CD4-positive, CD25-positive, alpha-beta regulatory T cell (primary cell): ENCODE measurements at regions not wholly inside any gene's neighbourhood (a gene's known extent, or its start where the extent isn't known, plus 50 kb on each side); places are given as distances from the start of the nearest gene placed in this dataset.
"Not testable (repeated sequence)": the region's sequence is repeated elsewhere in the genome, so short reads cannot be mapped to it uniquely, and the experiment has no call there.

Experiments
- ATAC-seq, 2 donors: fragments of 150-1000 bp; cut with Tn5 transposase; one replicate each; pipeline ENCODE4 v1.10.0; 2021; ENCODE audit warnings: low read depth in 2 of 2, moderate number of reproducible peaks in 2 of 2, moderate library complexity in 1 of 2
- DNase-seq, 3 donors: peaks; one replicate each; pipeline versions ENCODE4 v3.0.0 to v3.0.0-alpha.2; 2012 to 2022; ENCODE audit warnings: mixed read lengths in 1 of 3
- H3K27ac ChIP-seq: one replicate; pipeline ENCODE4 v1.7.0; 2013; ENCODE audit warnings: mild to moderate bottlenecking, low read length; ENCODE audit not compliant: insufficient read depth, poor library complexity, severe bottlenecking
- H3K27me3 ChIP-seq: one replicate; pipeline ENCODE4 v1.7.0; 2013; ENCODE audit warnings: low read length; ENCODE audit not compliant: control insufficient read depth, insufficient read depth
- H3K36me3 ChIP-seq: one replicate; pipeline ENCODE4 v1.7.0; 2013; ENCODE audit warnings: mild to moderate bottlenecking, low read length, moderate library complexity; ENCODE audit not compliant: control insufficient read depth, insufficient read depth
- H3K4me1 ChIP-seq: 2 replicates; pipeline ENCODE4 v1.7.0; 2013; ENCODE audit warnings: mild to moderate bottlenecking, low read length; ENCODE audit not compliant: insufficient read depth, control insufficient read depth, poor library complexity, severe bottlenecking
- H3K4me3 ChIP-seq: one replicate; pipeline ENCODE4 v1.7.0; 2013; ENCODE audit warnings: low read depth, mild to moderate bottlenecking, low read length, moderate library complexity
- H3K9me3 ChIP-seq, 2 experiments: 1 replicate in 1 of 2; 2 replicates in 1 of 2; pipeline ENCODE4 v1.7.0; 2013; ENCODE audit warnings: low read length in 2 of 2, mild to moderate bottlenecking in 1 of 2, moderate library complexity in 1 of 2; ENCODE audit not compliant: control insufficient read depth in 2 of 2
- H3K27ac Mint-ChIP-seq, 3 donors: one replicate each; pipeline ENCODE4 v1.8.0; 2020 to 2022; ENCODE audit warnings: mild to moderate bottlenecking in 3 of 3, mixed read lengths in 3 of 3, moderate library complexity in 2 of 3
- H3K27me3 Mint-ChIP-seq: one replicate; pipeline ENCODE4 v1.8.0; 2022; ENCODE audit warnings: mild to moderate bottlenecking, mixed read lengths
- H3K36me3 Mint-ChIP-seq: one replicate; pipeline ENCODE4 v1.8.0; 2020; ENCODE audit warnings: mixed read lengths
- H3K4me1 Mint-ChIP-seq, 4 donors: one replicate each; pipeline ENCODE4 v1.8.0; 2020 to 2022; ENCODE audit warnings: mixed read lengths in 4 of 4, mild to moderate bottlenecking in 1 of 4
- H3K4me3 Mint-ChIP-seq, 4 donors: one replicate each; pipeline ENCODE4 v1.8.0; 2020 to 2022; ENCODE audit warnings: mild to moderate bottlenecking in 4 of 4, mixed read lengths in 4 of 4, moderate library complexity in 3 of 4
- H3K9me3 Mint-ChIP-seq, 7 donors: one replicate each; pipeline ENCODE4 v1.8.0; 2020 to 2022; ENCODE audit warnings: mixed read lengths in 7 of 7, mild to moderate bottlenecking in 3 of 7, moderate library complexity in 2 of 7

DNA sequence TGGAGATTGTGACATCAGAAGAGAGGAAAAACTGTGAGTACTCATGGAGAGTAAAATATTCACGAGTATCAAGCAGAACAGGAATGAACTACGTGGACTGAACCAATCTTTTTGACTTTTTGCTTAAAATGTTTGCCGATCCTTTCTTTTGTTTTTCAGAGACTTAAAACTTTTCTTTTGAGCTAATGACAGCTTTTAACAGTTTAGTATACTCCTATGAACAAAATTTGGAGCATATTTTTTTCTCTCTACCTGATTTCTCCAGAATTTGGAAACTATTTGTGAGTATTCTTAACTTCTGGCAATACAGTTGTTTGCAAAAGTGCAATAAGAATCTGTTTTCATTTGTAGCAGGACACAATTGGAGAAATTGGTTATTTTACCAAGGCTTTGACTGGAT is 786.3 kb downstream of the SORCS1 start:
- Histone ChIP-seq H3K27me3 (no peaks in the 10 kb centered on the region), H3K27ac (no peak overlapping the region), H3K4me1 (no peaks in the 10 kb centered on the region), H3K36me3 (no peaks in the 10 kb centered on the region), H3K4me3 (no peak overlapping the region), H3K9me3 (peaks cover 0 to 4% of the 10 kb centered on the region in 2 experiments)
- H3K4me1 Mint-ChIP-seq = no peaks in the 10 kb centered on the region
- H3K27ac Mint-ChIP-seq = no peak overlapping the region
- H3K9me3 Mint-ChIP-seq = peaks cover 0 to 22% (median 5%) of the 10 kb centered on the region in 7 donors
- ATAC-seq (no peak), DNase-seq (no peak)
- H3K36me3 Mint-ChIP-seq = no peaks in the 10 kb centered on the region
- H3K27me3 Mint-ChIP-seq = no peaks in the 10 kb centered on the region
- no peak overlapping the region for H3K4me3 Mint-ChIP-seq

DNA sequence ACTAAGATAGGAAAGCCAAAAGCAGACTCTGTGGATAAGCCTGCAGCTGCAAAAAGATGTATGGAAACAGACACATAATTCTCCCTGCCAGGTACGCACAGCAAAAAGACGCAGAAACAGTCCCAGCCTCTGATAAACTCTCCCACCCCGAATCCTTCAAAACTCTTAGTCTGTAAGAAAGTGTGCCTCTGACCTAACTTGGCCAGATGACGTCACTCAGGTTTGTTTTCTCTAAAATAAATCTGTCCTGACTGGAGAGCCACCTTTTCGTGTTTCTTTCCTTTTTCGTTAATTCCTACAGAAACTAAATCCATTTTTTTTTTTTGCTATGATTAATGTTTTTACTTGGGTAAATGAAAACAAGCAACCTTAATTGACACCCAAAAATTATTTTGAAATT is 793.8 kb downstream of the SORCS1 start:
- Histone ChIP-seq H3K4me1 (no peaks in the 10 kb centered on the region), H3K27me3 (no peaks in the 10 kb centered on the region), H3K9me3 (peaks cover 0 to 6% of the 10 kb centered on the region in 2 experiments), H3K36me3 (no peaks in the 10 kb centered on the region), H3K4me3 (no peak overlapping the region), H3K27ac (no peak overlapping the region)
- no peaks in the 10 kb centered on the region for H3K36me3 Mint-ChIP-seq
- DNase-seq = no peak
- no peak overlapping the region for H3K4me3 Mint-ChIP-seq
- peaks cover 0 to 11% (median 5%) of the 10 kb centered on the region in 7 donors for H3K9me3 Mint-ChIP-seq
- no peaks in the 10 kb centered on the region for H3K4me1 Mint-ChIP-seq
- no peaks in the 10 kb centered on the region for H3K27me3 Mint-ChIP-seq
- no peak for ATAC-seq
- H3K27ac Mint-ChIP-seq = no peak overlapping the region

GRCh38 chr10:106360870-106361269 is 803.6 kb downstream of the SORCS1 start:
- no peaks in the 10 kb centered on the region for H3K36me3 Mint-ChIP-seq
- DNase-seq (no peak), ATAC-seq (no peak)
- Histone ChIP-seq H3K4me1 (no peaks in the 10 kb centered on the region), H3K4me3 (no peak overlapping the region), H3K27ac (no peak overlapping the region), H3K27me3 (no peaks in the 10 kb centered on the region), H3K9me3 (no peaks in the 10 kb centered on the region), H3K36me3 (no peaks in the 10 kb centered on the region)
- H3K27ac Mint-ChIP-seq = no peak overlapping the region
- no peak overlapping the region for H3K4me3 Mint-ChIP-seq
- peaks cover 0 to 14% (median 5%) of the 10 kb centered on the region in 7 donors for H3K9me3 Mint-ChIP-seq
- H3K4me1 Mint-ChIP-seq = no peaks in the 10 kb centered on the region
- no peaks in the 10 kb centered on the region for H3K27me3 Mint-ChIP-seq

DNA sequence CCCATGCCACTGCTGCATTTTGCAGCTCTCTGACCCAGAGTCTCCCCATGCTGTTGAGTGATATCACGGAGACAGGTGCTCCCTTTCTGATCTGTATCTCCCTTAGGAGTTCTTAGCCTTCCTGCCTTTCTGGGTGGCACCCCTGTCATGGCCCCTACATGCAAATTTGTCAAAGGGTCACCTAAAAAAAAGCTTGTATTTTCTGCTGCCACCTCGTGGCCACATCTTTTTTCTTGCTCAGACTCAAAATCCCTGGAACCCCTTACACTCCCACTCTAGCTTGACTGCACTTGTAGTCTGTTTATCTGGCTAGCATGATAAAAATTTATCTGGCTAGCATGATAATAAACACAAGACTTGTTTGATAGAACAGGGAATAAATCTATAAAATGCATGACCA is 809.1 kb downstream of the SORCS1 start:
- Histone ChIP-seq H3K27ac (no peak overlapping the region), H3K36me3 (no peaks in the 10 kb centered on the region), H3K9me3 (no peaks in the 10 kb centered on the region), H3K4me1 (no peaks in the 10 kb centered on the region), H3K4me3 (no peak overlapping the region), H3K27me3 (no peaks in the 10 kb centered on the region)
- Mint-ChIP-seq H3K36me3 (no peaks in the 10 kb centered on the region), H3K9me3 (peaks cover 2 to 12% (median 5%) of the 10 kb centered on the region in 7 donors), H3K4me1 (peaks cover 0 to 4% (median 0%) of the 10 kb centered on the region in 4 donors), H3K4me3 (no peak overlapping the region), H3K27me3 (no peaks in the 10 kb centered on the region), H3K27ac (no peak overlapping the region)
- DNase-seq = no peak
- ATAC-seq = no peak

DNA sequence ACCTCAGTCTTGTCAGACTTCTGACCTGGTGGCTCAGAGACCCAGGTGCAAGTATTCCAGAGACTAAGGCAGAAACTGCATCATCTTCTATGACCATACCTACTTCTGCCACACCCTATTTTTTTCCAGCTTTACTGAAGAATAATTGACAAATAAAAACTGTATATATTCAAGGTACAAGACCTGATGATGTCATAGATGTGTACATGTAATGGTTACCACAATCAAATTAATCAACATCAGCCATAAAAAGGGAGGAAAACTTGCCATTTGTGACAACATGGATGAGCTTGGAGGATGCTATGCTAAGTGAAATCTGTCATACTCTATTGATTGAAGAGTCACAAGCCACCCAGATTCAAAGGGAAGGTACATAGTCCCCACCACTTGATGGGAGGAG is 815.6 kb downstream of the SORCS1 start:
- Histone ChIP-seq H3K27me3 (no peaks in the 10 kb centered on the region), H3K4me3 (no peak overlapping the region), H3K36me3 (no peaks in the 10 kb centered on the region), H3K27ac (no peak overlapping the region), H3K9me3 (no peaks in the 10 kb centered on the region), H3K4me1 (no peaks in the 10 kb centered on the region)
- H3K9me3 Mint-ChIP-seq = peaks cover 0 to 21% (median 5%) of the 10 kb centered on the region in 7 donors
- H3K4me1 Mint-ChIP-seq = peaks cover 0 to 4% (median 0%) of the 10 kb centered on the region in 4 donors
- no peak overlapping the region for H3K27ac Mint-ChIP-seq
- no peak for DNase-seq
- H3K4me3 Mint-ChIP-seq = no peak overlapping the region
- H3K36me3 Mint-ChIP-seq = no peaks in the 10 kb centered on the region
- H3K27me3 Mint-ChIP-seq = no peaks in the 10 kb centered on the region
- ATAC-seq = no peak

DNA sequence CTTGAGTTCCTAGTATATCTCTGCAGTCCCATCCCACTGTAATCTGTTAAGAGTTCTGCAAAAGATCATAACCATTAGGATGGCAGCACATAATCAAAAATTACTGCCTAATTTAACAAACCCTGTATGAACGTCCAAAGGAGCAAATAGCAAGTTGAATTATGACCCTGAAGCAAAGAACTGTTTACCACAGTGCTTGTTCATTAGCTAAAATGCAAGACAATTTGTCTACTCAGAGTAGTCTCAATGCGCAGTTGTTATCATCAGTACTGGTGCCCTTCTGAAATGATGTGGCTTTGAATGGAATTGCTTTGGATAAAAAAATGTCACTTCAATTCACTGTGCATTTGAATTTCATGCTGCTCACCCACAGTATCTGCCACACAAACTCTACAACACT is 817.0 kb downstream of the SORCS1 start:
- peaks cover 0 to 4% (median 0%) of the 10 kb centered on the region in 4 donors for H3K4me1 Mint-ChIP-seq
- Histone ChIP-seq H3K4me1 (no peaks in the 10 kb centered on the region), H3K9me3 (no peaks in the 10 kb centered on the region), H3K4me3 (no peak overlapping the region), H3K36me3 (no peaks in the 10 kb centered on the region), H3K27ac (no peak overlapping the region), H3K27me3 (no peaks in the 10 kb centered on the region)
- no peaks in the 10 kb centered on the region for H3K27me3 Mint-ChIP-seq
- H3K36me3 Mint-ChIP-seq = no peaks in the 10 kb centered on the region
- H3K9me3 Mint-ChIP-seq = peaks cover 0 to 21% (median 9%) of the 10 kb centered on the region in 7 donors
- ATAC-seq (no peak), DNase-seq (no peak)
- H3K4me3 Mint-ChIP-seq = no peak overlapping the region
- H3K27ac Mint-ChIP-seq = no peak overlapping the region

GRCh38 chr10:106343539-106343938 is 821.0 kb downstream of the SORCS1 start:
- not testable (repeated sequence) for H3K27ac ChIP-seq, H3K9me3 ChIP-seq, H3K27me3 ChIP-seq, DNase-seq, H3K4me3 ChIP-seq, H3K27ac Mint-ChIP-seq, H3K4me3 Mint-ChIP-seq, H3K36me3 ChIP-seq, H3K36me3 Mint-ChIP-seq, H3K4me1 ChIP-seq, H3K4me1 Mint-ChIP-seq, H3K27me3 Mint-ChIP-seq, ATAC-seq
- peaks cover 0 to 11% (median 6%) of the 10 kb centered on the region in 7 donors for H3K9me3 Mint-ChIP-seq

- Mint-ChIP-seq H3K4me3 (no peak overlapping the region), H3K27ac (no peak overlapping the region), H3K36me3 (no peaks in the 10 kb centered on the region), H3K9me3 (peaks cover 2 to 11% (median 5%) of the 10 kb centered on the region in 7 donors), H3K4me1 (no peaks in the 10 kb centered on the region), H3K27me3 (no peaks in the 10 kb centered on the region)
- ATAC-seq (no peak), DNase-seq (no peak)
- no peak overlapping the region for H3K27ac ChIP-seq
- H3K36me3 ChIP-seq = no peaks in the 10 kb centered on the region
- H3K9me3 ChIP-seq = no peaks in the 10 kb centered on the region
- no peaks in the 10 kb centered on the region for H3K27me3 ChIP-seq
- H3K4me3 ChIP-seq = no peak overlapping the region
- no peaks in the 10 kb centered on the region for H3K4me1 ChIP-seq
These were observed 823.1 kb downstream of the SORCS1 start for GRCh38 chr10:106341356-106341755.
